Ishikawa (cell line): ENCODE measurements at regions not wholly inside any gene's neighbourhood (a gene's known extent, or its start where the extent isn't known, plus 50 kb on each side); places are given as distances from the start of the nearest gene placed in this dataset.

Experiments used
- CEBPB ChIP-seq: IDR thresholded peaks from 2 replicates; pipeline ENCODE4 v1.6.1; 2012
- CREB1 ChIP-seq: IDR thresholded peaks from 2 replicates; pipeline ENCODE4 v1.6.1; 2012; ENCODE audit warnings: low read depth
- EGR1 ChIP-seq: IDR thresholded peaks from 2 replicates; pipeline ENCODE4 v1.6.1; 2012
- EP300 ChIP-seq: IDR thresholded peaks from 2 replicates; pipeline ENCODE4 v1.6.1; 2012; ENCODE audit warnings: borderline replicate concordance
- FOXM1 ChIP-seq: IDR thresholded peaks from 2 replicates; pipeline ENCODE4 v1.6.1; 2012; ENCODE audit warnings: low read depth, borderline replicate concordance
- MAX ChIP-seq: IDR thresholded peaks from 2 replicates; pipeline ENCODE4 v1.6.1; 2012
- NFIC ChIP-seq: IDR thresholded peaks from 2 replicates; pipeline ENCODE4 v1.6.1; 2012
- RAD21 ChIP-seq: IDR thresholded peaks from 2 replicates; pipeline ENCODE4 v1.6.1; 2012; ENCODE audit warnings: low read depth
- REST ChIP-seq: IDR thresholded peaks from 2 replicates; pipeline ENCODE4 v1.6.1; 2012; ENCODE audit warnings: low read depth, mild to moderate bottlenecking
- TAF1 ChIP-seq: IDR thresholded peaks from 2 replicates; pipeline ENCODE4 v1.6.1; 2012; ENCODE audit warnings: low read depth, mild to moderate bottlenecking
- TCF12 ChIP-seq: IDR thresholded peaks from 2 replicates; pipeline ENCODE4 v1.6.1; 2012; ENCODE audit warnings: low read depth
- TEAD4 ChIP-seq: IDR thresholded peaks from 2 replicates; pipeline ENCODE4 v1.6.1; 2012
- USF1 ChIP-seq: IDR thresholded peaks from 2 replicates; pipeline ENCODE4 v1.6.1; 2012
- YY1 ChIP-seq: IDR thresholded peaks from 2 replicates; pipeline ENCODE4 v1.6.1; 2012; ENCODE audit warnings: low read depth
- ZBTB7A ChIP-seq: IDR thresholded peaks from 2 replicates; pipeline ENCODE4 v1.6.1; 2012; ENCODE audit warnings: low read depth

- TF ChIP-seq YY1 (no peak), EGR1 (no peak), EP300 (no peak), FOXM1 (no peak), TCF12 (no peak), MAX (no peak), ZBTB7A (no peak), NFIC (no peak), CEBPB (no peak), USF1 (no peak), RAD21 (no peak), CREB1 (no peak), TAF1 (no peak), TEAD4 (no peak), REST (no peak)
Measured at GRCh38 chr3:72055436-72055835, 270.5 kb upstream of the PROK2 start.

- TF ChIP-seq CREB1 (no peak), CEBPB (no peak), EP300 (no peak), RAD21 (no peak), FOXM1 (no peak), USF1 (no peak), REST (no peak), YY1 (no peak)
Measured at GRCh38 chr3:72054976-72055375, 270.0 kb upstream of the PROK2 start.

GRCh38 chr3:72052841-72053409 is 268.0 kb upstream of the PROK2 start:
- TF ChIP-seq EGR1 (no peak), CEBPB (no peak), TAF1 (no peak)

GRCh38 chr3:72050771-72051170 is 265.8 kb upstream of the PROK2 start:
- no peak for TF ChIP-seq RAD21
- TF ChIP-seq NFIC = no peak
- TF ChIP-seq TAF1 = no peak
- TF ChIP-seq CEBPB = no peak
- TF ChIP-seq YY1 = no peak
- TF ChIP-seq MAX = no peak
- TF ChIP-seq FOXM1 = no peak
- TF ChIP-seq TEAD4 = no peak
- TF ChIP-seq ZBTB7A = no peak
- TF ChIP-seq CREB1 = no peak
- no peak for TF ChIP-seq TCF12
- TF ChIP-seq USF1 = no peak
- TF ChIP-seq EP300 = no peak
- TF ChIP-seq REST = no peak
- TF ChIP-seq EGR1 = no peak
